Breast epithelium (tissue), 3 donors: ENCODE measurements at regions not wholly inside any gene's neighbourhood (a gene's known extent, or its start where the extent isn't known, plus 50 kb on each side); places are given as distances from the start of the nearest gene placed in this dataset.

Source experiments
- CTCF ChIP-seq, 3 donors: fragments of 450-650 bp; IDR thresholded peaks; one replicate each; pipeline ENCODE4 v1.5.1; 2016 to 2017; ENCODE audit warnings: antibody characterized with exemption in 3 of 3, mild to moderate bottlenecking in 3 of 3, moderate library complexity in 3 of 3
- POLR2A ChIP-seq: fragments of 450-650 bp; IDR thresholded peaks from one replicate; pipeline ENCODE4 v1.6.1; 2016; ENCODE audit warnings: antibody characterized with exemption, mild to moderate bottlenecking, moderate library complexity
- POLR2AphosphoS5 ChIP-seq, 3 donors: sonication (generic); formaldehyde crosslinking; IDR thresholded peaks; one replicate each; pipeline ENCODE4 v1.6.1; 2017; ENCODE audit warnings: antibody characterized with exemption in 3 of 3

GRCh38 chr3:168386301-168386700 lies 290.6 kb upstream of the GOLIM4 start:
- TF ChIP-seq CTCF (IDR thresholded peaks at IDR 0.05) (no peak), POLR2A (no peak), POLR2AphosphoS5 (IDR thresholded peaks at IDR 0.05) (no peak)
